DND-41 (cell line): ENCODE measurements at regions not wholly inside any gene's neighbourhood (a gene's known extent, or its start where the extent isn't known, plus 50 kb on each side); places are given as distances from the start of the nearest gene placed in this dataset.

ENCODE experiments used
- ATAC-seq: fragments of 200-7000 bp; cut with Tn5 transposase; 3 replicates; pipeline ENCODE4 v1.9.1; 2021; ENCODE audit warnings: low read depth; ENCODE audit not compliant: insufficient read depth
- DNase-seq: peaks from one replicate; pipeline ENCODE4 v3.0.0-alpha.2; 2020
- H2AFZ ChIP-seq: 2 replicates; pipeline ENCODE4 v1.6.0; 2012; ENCODE audit warnings: low read depth, low read length
- H3K27ac ChIP-seq: 2 replicates; pipeline ENCODE4 v1.5.1; 2012; ENCODE audit warnings: low read length, inconsistent platforms
- H3K27me3 ChIP-seq: fragments of 200-600 bp; sonication (generic); 2 replicates; pipeline ENCODE4 v1.6.0; 2012; ENCODE audit warnings: low read length, mild to moderate bottlenecking, inconsistent platforms; ENCODE audit not compliant: insufficient read depth, poor library complexity
- H3K36me3 ChIP-seq: 2 replicates; pipeline ENCODE4 v1.5.1; 2012; ENCODE audit warnings: low read length, inconsistent platforms; ENCODE audit not compliant: insufficient read depth
- H3K4me1 ChIP-seq: 2 replicates; pipeline ENCODE4 v1.5.1; 2012; ENCODE audit warnings: mild to moderate bottlenecking, low read length; ENCODE audit not compliant: insufficient read depth
- H3K4me2 ChIP-seq: 2 replicates; pipeline ENCODE4 v1.6.0; 2012; ENCODE audit warnings: mild to moderate bottlenecking, moderate library complexity, low read length, inconsistent platforms; ENCODE audit not compliant: insufficient read depth
- H3K4me3 ChIP-seq, 2 experiments: fragments of 200-600 bp in 1 of 2; shearing (Covaris generic) in 1 of 2; 2 replicates each; pipeline ENCODE4 v1.5.1; 2012 to 2016; ENCODE audit warnings: inconsistent platforms in 2 of 2, low read length in 2 of 2, mild to moderate bottlenecking in 2 of 2, low read depth in 1 of 2, moderate library complexity in 1 of 2
- H3K79me2 ChIP-seq: 2 replicates; pipeline ENCODE4 v1.6.0; 2012; ENCODE audit warnings: low read length, inconsistent platforms; ENCODE audit not compliant: insufficient read depth
- H3K9ac ChIP-seq: 2 replicates; pipeline ENCODE4 v1.6.0; 2012; ENCODE audit warnings: low read depth, mild to moderate bottlenecking, inconsistent platforms, low read length, moderate library complexity
- H3K9me3 ChIP-seq: 2 replicates; pipeline ENCODE4 v1.5.1; 2012; ENCODE audit warnings: low read length, moderate library complexity, mild to moderate bottlenecking, inconsistent platforms; ENCODE audit not compliant: insufficient read depth, severe bottlenecking
- H4K20me1 ChIP-seq: 2 replicates; pipeline ENCODE4 v1.6.0; 2012; ENCODE audit warnings: low read length; ENCODE audit not compliant: insufficient read depth
- CTCF ChIP-seq: IDR thresholded peaks from 2 replicates; pipeline ENCODE4 v1.5.1; 2012; ENCODE audit warnings: borderline replicate concordance, low read length, moderate library complexity, mild to moderate bottlenecking; ENCODE audit not compliant: poor library complexity, severe bottlenecking; ENCODE audit errors: extremely low read depth
- EZH2 ChIP-seq: IDR thresholded peaks from 3 replicates; pipeline ENCODE4 v1.6.1; 2012; ENCODE audit warnings: borderline replicate concordance, low read depth, mild to moderate bottlenecking, moderate library complexity, low read length, inconsistent platforms; ENCODE audit not compliant: severe bottlenecking

- H3K4me1 ChIP-seq = no peaks in the 10 kb centered on the region
These were observed 323.7 kb downstream of the TMEM121 start for GRCh38 chr14:105849933-105850626.

GRCh38 chr14:105850853-105851581 is 324.6 kb downstream of the TMEM121 start:
- Histone ChIP-seq H3K4me1 (no peaks in the 10 kb centered on the region), H3K27me3 (no peaks in the 10 kb centered on the region), H3K9ac (no peak overlapping the region), H3K79me2 (no peaks in the 10 kb centered on the region), H3K4me2 (no peak overlapping the region), H3K36me3 (no peaks in the 10 kb centered on the region), H4K20me1 (no peaks in the 10 kb centered on the region), H2AFZ (no peak overlapping the region), H3K9me3 (no peaks in the 10 kb centered on the region), H3K27ac (no peak overlapping the region), H3K4me3 (no peak overlapping the region)
- ATAC-seq = no peak
- DNase-seq = peak; percentile 1
- TF ChIP-seq EZH2 (no peak), CTCF (no peak)

More at GRCh38 chr14:105849933-105850626, 323.7 kb downstream of the TMEM121 start:
- no peak for ATAC-seq
- H3K4me2 ChIP-seq = no peak overlapping the region
- no peaks in the 10 kb centered on the region for H3K27me3 ChIP-seq
- H4K20me1 ChIP-seq = no peaks in the 10 kb centered on the region
- no peak overlapping the region for H2AFZ ChIP-seq
- H3K79me2 ChIP-seq = no peaks in the 10 kb centered on the region
- TF ChIP-seq EZH2 (no peak), CTCF (no peak)
- H3K36me3 ChIP-seq = no peaks in the 10 kb centered on the region
- H3K9me3 ChIP-seq = no peaks in the 10 kb centered on the region
- no peak overlapping the region for H3K4me3 ChIP-seq
- no peak overlapping the region for H3K9ac ChIP-seq
- DNase-seq = no peak
- H3K27ac ChIP-seq = no peak overlapping the region

- Histone ChIP-seq H3K4me2 (no peak overlapping the region), H3K27me3 (no peaks in the 10 kb centered on the region), H3K9ac (no peak overlapping the region), H3K4me3 (no peak overlapping the region), H2AFZ (no peak overlapping the region), H3K36me3 (no peaks in the 10 kb centered on the region), H4K20me1 (no peaks in the 10 kb centered on the region), H3K79me2 (no peaks in the 10 kb centered on the region), H3K27ac (no peak overlapping the region), H3K4me1 (no peaks in the 10 kb centered on the region), H3K9me3 (no peaks in the 10 kb centered on the region)
- no peak for ATAC-seq
- no peak for DNase-seq
- no peak for TF ChIP-seq CTCF
- no peak for TF ChIP-seq EZH2
These were observed 325.5 kb downstream of the TMEM121 start for GRCh38 chr14:105851716-105852377.
